SW480 (cell line): ENCODE measurements at regions not wholly inside any gene's neighbourhood (a gene's known extent, or its start where the extent isn't known, plus 50 kb on each side); places are given as distances from the start of the nearest gene placed in this dataset.
"Not testable (repeated sequence)": the region's sequence is repeated elsewhere in the genome, so short reads cannot be mapped to it uniquely, and the experiment has no call there.

Source experiments
- DNase-seq: peaks from one replicate; pipeline ENCODE4 v3.0.0-alpha.2; 2016; ENCODE audit warnings: low spot score

- not testable (repeated sequence) for DNase-seq
These were observed 123.2 kb upstream of the MTLN start for GRCh38 chr2:110335415-110336049.

- not testable (repeated sequence) for DNase-seq
These were observed 121.1 kb upstream of the MTLN start for GRCh38 chr2:110333114-110334095.

GRCh38 chr2:110331625-110332024, 119.3 kb upstream of the MTLN start:
- DNase-seq: not testable (repeated sequence)

GRCh38 chr2:110329760-110330159, 117.4 kb upstream of the MTLN start:
- DNase-seq: not testable (repeated sequence)

GRCh38 chr2:110329158-110329557, 116.8 kb upstream of the MTLN start:
- DNase-seq: not testable (repeated sequence)

GRCh38 chr2:110328677-110329076, 116.3 kb upstream of the MTLN start:
- DNase-seq: not testable (repeated sequence)

GRCh38 chr2:110323832-110324231, 111.5 kb upstream of the MTLN start:
- DNase-seq: not testable (repeated sequence)

GRCh38 chr2:110322535-110322934, 110.2 kb upstream of the MTLN start:
- not testable (repeated sequence) for DNase-seq

- DNase-seq: not testable (repeated sequence)
These were observed 108.7 kb upstream of the MTLN start for GRCh38 chr2:110320834-110321563.

GRCh38 chr2:110318898-110319297, 106.6 kb upstream of the MTLN start:
- not testable (repeated sequence) for DNase-seq

- not testable (repeated sequence) for DNase-seq
These were observed 105.0 kb upstream of the MTLN start for GRCh38 chr2:110317377-110317776.

GRCh38 chr2:110316051-110316865, 103.9 kb upstream of the MTLN start:
- DNase-seq: not testable (repeated sequence)

GRCh38 chr2:110315054-110315820, 102.9 kb upstream of the MTLN start:
- DNase-seq: not testable (repeated sequence)

- DNase-seq: not testable (repeated sequence)
These were observed 102.1 kb upstream of the MTLN start for GRCh38 chr2:110314472-110314871.

GRCh38 chr2:110313032-110313431, 100.7 kb upstream of the MTLN start:
- not testable (repeated sequence) for DNase-seq

GRCh38 chr2:110311713-110312444, 99.5 kb upstream of the MTLN start:
- DNase-seq: not testable (repeated sequence)

GRCh38 chr2:110310988-110311475, 98.7 kb upstream of the MTLN start:
- DNase-seq: not testable (repeated sequence)

- DNase-seq: not testable (repeated sequence)
These were observed 96.4 kb upstream of the MTLN start for GRCh38 chr2:110308728-110309127.

GRCh38 chr2:110292807-110293206, 80.5 kb upstream of the MTLN start:
- not testable (repeated sequence) for DNase-seq
